Stimulated activated effector memory CD8-positive, alpha-beta T cell treated with anti-CD3 and anti-CD28 coated beads, Interleukin-12 subunit alpha, Interleukin-12 subunit beta, amount 100 ng/mL, for 72 hours (primary cell): ENCODE measurements at regions not wholly inside any gene's neighbourhood (a gene's known extent, or its start where the extent isn't known, plus 50 kb on each side); places are given as distances from the start of the nearest gene placed in this dataset.
"Not testable (repeated sequence)": the region's sequence is repeated elsewhere in the genome, so short reads cannot be mapped to it uniquely, and the experiment has no call there.

Source experiments
- ATAC-seq: fragments of 150-1000 bp; cut with Tn5 transposase; 2 replicates; pipeline ENCODE4 v1.10.0; 2021
- DNase-seq, 2 donors: peaks; one replicate each; pipeline ENCODE4 v3.0.0; 2021 to 2022; ENCODE audit warnings: low spot score in 2 of 2
- H3K27ac Mint-ChIP-seq: one replicate; pipeline ENCODE4 v1.8.0; 2022; ENCODE audit warnings: mild to moderate bottlenecking, mixed read lengths
- H3K36me3 Mint-ChIP-seq: one replicate; pipeline ENCODE4 v1.8.0; 2022; ENCODE audit warnings: mild to moderate bottlenecking, mixed read lengths
- H3K4me1 Mint-ChIP-seq: one replicate; pipeline ENCODE4 v1.8.0; 2022; ENCODE audit warnings: mixed read lengths
- H3K4me3 Mint-ChIP-seq: one replicate; pipeline ENCODE4 v1.8.0; 2022; ENCODE audit warnings: mild to moderate bottlenecking, mixed read lengths
- H3K9me3 Mint-ChIP-seq: one replicate; pipeline ENCODE4 v1.8.0; 2022; ENCODE audit warnings: mixed read lengths

DNA sequence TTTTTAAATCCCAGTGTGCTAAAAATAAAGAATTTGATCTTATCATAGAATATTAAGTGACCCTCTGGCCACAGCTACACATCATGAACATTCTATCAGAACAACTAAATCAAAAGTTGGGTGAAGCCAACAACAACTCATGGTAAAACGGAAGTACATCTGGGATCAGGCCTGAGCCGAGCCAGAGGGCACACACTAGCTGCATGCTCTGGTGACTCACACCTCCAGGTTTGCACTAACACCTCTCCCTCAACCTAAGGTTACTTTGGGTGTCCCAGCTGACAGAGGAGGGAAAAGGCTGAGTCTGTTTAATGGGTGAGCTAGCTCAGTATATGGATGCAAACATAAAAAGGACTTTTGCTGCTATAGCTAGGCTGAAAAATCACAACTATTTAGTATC is 281.6 kb downstream of the HGF start:
- ATAC-seq (no peak), DNase-seq (no peak)
- H3K36me3 Mint-ChIP-seq = no peaks in the 10 kb centered on the region
- no peaks in the 10 kb centered on the region for H3K4me1 Mint-ChIP-seq
- peaks cover 10% of the 10 kb centered on the region for H3K9me3 Mint-ChIP-seq
- H3K27ac Mint-ChIP-seq = no peak overlapping the region
- H3K4me3 Mint-ChIP-seq = no peak overlapping the region

DNA sequence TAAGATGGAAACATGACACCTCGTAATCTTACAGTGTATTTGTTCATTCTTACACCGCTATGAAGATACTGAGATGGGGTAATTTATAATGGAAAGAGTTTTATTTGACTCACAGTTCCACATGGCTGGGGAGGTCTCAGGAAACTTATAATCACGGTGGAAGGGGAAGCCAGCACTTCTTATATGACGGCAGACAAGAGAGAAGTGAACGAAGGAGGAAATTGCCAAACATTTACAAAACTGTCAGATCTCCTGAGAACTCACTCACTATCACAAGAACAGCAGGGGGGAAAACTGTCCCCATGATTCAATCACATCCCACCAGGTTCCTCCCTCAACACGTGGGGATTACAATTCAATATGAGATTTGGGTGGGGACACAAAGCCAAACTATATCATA is 282.3 kb downstream of the HGF start:
- Mint-ChIP-seq H3K4me1 (no peaks in the 10 kb centered on the region), H3K36me3 (no peaks in the 10 kb centered on the region), H3K27ac (no peak overlapping the region), H3K4me3 (no peak overlapping the region), H3K9me3 (peaks cover 10% of the 10 kb centered on the region)
- DNase-seq (no peak), ATAC-seq (no peak)

DNA sequence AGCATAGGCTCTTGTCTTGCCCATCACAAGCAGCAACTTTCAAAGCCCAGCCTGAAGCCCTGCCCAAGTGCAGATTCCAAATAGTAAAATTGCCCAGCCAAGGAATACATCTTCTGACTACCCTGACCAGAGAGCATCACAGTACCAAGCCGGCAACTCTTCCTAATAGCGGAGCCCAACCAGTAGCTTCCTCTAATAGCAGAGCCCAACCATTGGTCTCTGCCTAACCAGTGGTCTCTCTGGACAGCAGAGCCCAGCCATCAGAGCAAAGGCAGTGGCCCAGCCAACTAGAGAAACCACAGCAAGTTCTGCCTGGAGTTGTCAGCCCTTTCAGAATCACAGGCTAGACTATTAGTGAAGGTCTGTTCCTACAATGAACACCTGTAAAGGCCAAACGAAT is 285.6 kb downstream of the HGF start:
- peaks cover 3% of the 10 kb centered on the region for H3K9me3 Mint-ChIP-seq
- DNase-seq (no peak), ATAC-seq (no peak)
- H3K4me3 Mint-ChIP-seq = no peak overlapping the region
- no peaks in the 10 kb centered on the region for H3K4me1 Mint-ChIP-seq
- no peaks in the 10 kb centered on the region for H3K36me3 Mint-ChIP-seq
- H3K27ac Mint-ChIP-seq = no peak overlapping the region

DNA sequence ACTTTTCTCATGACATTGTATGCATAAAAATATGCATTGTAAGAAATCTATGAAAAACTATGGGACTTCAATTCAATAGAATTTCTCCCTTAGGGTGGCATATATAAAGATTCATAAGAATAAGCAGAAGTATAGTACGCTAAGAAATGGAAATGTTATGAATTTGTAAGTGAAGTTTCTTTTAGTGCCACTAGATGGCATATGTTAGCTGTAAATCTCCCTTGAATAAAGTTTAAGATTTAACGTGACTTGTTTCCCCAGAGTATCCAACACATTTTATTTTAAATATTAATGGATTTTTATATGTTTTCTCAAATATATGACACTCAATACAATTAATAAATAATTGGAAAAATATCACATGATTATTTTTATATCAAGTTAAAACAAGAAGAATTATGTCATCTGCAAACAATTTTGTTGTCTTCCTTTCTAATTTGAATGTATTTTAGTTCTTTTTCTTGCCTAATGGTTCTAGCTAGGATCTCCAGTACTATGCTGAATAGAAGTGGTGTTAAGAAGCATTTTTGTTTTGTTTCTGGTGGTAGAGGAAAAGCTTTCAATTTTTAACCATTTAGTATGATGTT is 287.2 kb downstream of the HGF start:
- no peaks in the 10 kb centered on the region for H3K4me1 Mint-ChIP-seq
- no peak for ATAC-seq
- no peak overlapping the region for H3K27ac Mint-ChIP-seq
- H3K36me3 Mint-ChIP-seq = no peaks in the 10 kb centered on the region
- no peak overlapping the region for H3K4me3 Mint-ChIP-seq
- no peak for DNase-seq
- peaks cover 3% of the 10 kb centered on the region for H3K9me3 Mint-ChIP-seq

DNA sequence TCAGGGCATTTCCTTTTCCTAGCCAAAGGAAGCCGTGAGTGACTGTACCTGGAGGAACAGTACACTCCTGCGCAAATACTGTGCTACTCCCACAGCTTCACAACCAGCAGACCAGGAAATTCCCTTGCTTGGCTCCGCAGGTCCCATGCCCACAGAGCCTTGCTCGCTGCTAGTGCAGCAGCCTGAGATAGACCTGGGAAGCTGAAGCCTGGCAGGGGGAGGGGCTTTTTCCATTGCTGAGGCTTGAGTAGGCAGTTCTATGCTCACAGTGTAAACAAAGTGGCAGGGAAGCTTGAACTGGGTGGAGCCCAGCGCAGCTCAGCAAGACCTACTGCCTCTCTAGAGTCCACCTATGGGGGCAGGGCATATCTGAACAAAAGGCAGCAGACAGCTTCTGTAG is 291.2 kb downstream of the HGF start:
- Mint-ChIP-seq H3K36me3 (no peaks in the 10 kb centered on the region), H3K4me1 (no peaks in the 10 kb centered on the region), H3K27ac (no peak overlapping the region), H3K9me3 (no peaks in the 10 kb centered on the region), H3K4me3 (no peak overlapping the region)
- ATAC-seq (no peak), DNase-seq (no peak)

DNA sequence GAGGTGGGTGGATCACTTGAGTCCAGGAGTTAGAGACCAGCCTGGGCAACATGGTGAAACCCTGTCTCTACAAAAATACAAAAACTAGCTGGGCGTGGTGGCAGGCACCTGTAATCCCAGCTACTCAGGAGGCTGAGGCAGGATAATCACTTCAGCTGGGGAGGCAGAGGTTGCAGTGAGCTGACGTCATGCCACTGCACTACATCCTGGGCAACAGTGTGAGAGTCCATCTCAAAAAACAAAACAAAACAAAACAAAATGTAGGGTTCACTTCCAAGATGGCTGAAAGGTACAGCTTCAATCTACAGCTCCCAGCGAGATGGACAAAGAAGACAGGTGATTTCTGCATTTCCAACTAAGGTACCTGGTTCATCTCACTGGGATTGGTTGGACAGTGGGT is 291.6 kb downstream of the HGF start:
- H3K4me1 Mint-ChIP-seq, ATAC-seq, H3K9me3 Mint-ChIP-seq, H3K36me3 Mint-ChIP-seq, DNase-seq, H3K4me3 Mint-ChIP-seq, H3K27ac Mint-ChIP-seq: not testable (repeated sequence)

DNA sequence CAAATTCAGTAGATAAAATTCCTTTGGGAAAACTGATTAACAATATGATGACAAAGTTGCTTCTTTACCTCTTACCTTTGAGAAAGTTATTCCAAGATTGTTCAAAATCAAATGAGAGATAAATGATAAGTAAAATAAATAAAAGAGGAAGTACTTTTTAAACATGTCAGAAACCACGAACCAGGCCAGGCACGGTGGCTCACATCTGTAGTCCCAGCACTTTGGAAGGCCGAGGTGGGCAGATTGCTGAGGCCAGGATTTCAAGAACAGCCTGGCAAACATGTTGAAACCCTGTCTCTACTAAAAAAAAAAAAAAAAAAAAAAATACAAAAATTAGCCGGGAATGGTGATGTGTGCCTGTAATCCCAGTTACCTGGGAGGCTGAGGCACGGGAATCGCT is 296.6 kb downstream of the HGF start:
- no peaks in the 10 kb centered on the region for H3K4me1 Mint-ChIP-seq
- ATAC-seq (no peak), DNase-seq (no peak)
- no peak overlapping the region for H3K27ac Mint-ChIP-seq
- no peak overlapping the region for H3K4me3 Mint-ChIP-seq
- no peaks in the 10 kb centered on the region for H3K36me3 Mint-ChIP-seq
- H3K9me3 Mint-ChIP-seq = peaks cover 6% of the 10 kb centered on the region

DNA sequence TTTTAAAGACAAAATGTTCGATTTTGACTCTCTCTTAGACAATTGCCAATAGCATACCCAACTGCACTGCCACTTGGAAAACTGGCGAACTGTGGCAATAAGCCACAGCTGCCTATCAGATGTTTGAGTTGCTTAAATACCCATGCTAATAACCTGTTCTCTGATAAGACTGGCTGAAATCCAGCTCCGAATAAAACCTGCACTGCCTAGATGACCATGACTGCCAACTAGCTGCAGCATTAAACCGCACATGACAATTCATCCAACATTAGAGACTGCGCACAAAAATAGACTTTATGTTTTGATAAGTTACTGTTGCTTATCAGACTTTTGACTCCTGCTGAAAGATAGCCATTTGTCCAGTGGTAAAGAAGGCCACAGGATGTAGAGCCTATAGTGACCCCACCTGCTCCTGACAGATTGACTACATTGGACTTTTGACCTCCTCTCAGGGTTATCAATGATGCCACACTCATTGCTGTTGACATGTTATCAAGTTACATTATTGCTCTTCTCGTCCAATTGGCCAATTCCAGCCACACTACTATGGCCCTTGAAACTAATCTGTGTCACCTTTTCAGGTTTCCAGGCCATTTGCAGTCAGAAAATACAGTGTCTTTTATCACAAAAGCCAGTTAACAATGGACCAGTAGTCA is 299.0 kb downstream of the HGF start:
- ATAC-seq (no peak), DNase-seq (no peak)
- H3K27ac Mint-ChIP-seq = no peak overlapping the region
- H3K36me3 Mint-ChIP-seq = no peaks in the 10 kb centered on the region
- no peak overlapping the region for H3K4me3 Mint-ChIP-seq
- H3K4me1 Mint-ChIP-seq = no peaks in the 10 kb centered on the region
- peaks cover 6% of the 10 kb centered on the region for H3K9me3 Mint-ChIP-seq

DNA sequence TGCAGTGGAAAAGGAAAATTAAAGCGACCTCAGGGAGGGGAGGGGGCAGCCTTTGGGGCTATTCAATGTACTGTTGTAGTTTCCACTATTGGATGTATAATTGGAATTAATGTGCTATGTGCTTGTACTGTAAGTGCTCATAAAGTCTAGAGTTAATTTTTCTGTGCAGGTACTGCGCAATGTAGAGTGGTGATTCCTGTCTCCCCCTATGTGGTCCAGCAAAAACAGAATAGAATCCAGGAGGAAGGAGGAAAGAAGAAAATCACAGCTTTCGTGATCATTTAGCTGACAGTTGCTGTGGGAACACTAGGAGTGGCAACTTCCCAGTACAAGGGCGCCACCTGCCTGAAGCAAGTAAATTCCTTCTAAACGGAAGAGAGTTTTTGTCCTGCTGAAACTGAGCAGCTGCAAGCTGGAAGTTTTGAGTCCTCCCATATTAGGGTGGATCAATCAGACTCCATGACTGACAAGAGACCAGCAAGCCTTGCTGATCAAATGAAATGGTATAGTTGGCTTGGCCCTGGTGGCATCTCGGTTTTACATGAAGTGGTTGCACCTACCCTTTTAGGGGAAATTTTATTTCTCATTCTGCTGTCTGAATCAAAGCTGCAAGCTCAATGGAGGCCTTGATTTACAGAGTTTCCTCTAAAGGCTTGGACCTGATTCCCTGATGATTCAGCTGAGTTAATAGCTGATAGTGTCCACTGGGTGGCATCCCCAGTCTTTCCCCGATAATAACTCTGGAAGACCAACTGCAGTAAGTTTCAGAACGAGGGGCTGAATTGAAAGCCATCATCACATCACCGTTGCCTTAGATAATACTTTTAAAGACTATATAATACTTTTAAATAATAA is 299.8 kb downstream of the HGF start:
- no peak overlapping the region for H3K4me3 Mint-ChIP-seq
- ATAC-seq = no peak
- H3K27ac Mint-ChIP-seq = no peak overlapping the region

DNA sequence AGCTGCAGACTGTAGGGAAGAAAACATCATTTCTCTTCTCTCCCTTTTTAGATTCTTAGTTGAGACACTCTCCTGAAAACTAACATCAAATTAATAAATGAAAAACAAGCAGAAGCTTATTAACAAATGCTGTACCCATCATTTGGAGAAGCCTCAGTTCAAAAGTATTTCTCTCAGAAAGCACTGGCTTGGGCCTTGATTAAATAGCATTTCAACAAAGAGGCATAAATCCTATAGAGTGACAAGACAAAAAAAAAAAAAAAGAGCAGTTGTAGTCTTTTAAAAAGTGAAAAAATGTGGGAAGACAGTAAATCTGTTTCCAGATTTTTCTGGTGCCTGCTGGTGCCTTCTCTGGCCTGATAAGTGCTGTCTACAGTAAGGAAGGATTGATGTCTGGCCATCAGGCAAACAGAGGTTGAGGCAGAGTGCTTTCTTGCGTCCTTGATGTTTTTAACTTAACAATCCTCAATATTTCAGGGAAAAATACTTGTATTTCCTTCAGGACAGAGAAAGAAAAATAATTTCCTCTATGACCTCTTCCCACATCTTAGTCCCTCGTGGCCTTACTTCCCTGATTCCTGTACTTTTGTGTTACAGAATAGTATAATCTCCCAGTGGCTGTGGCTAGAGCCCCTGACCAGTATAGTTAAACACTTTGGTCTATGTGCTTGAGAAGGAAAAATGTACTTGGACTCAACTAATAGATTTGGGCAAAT is 300.5 kb downstream of the HGF start:
- Mint-ChIP-seq H3K27ac (no peak overlapping the region), H3K4me1 (no peaks in the 10 kb centered on the region), H3K9me3 (peaks cover 10% of the 10 kb centered on the region), H3K4me3 (no peak overlapping the region), H3K36me3 (no peaks in the 10 kb centered on the region)
- DNase-seq = no peak
- ATAC-seq = no peak

More for the DNA sequence above, 299.8 kb downstream of the HGF start:
- Mint-ChIP-seq H3K36me3 (no peaks in the 10 kb centered on the region), H3K4me1 (no peaks in the 10 kb centered on the region), H3K9me3 (peaks cover 6% of the 10 kb centered on the region)
- DNase-seq = no peak

DNA sequence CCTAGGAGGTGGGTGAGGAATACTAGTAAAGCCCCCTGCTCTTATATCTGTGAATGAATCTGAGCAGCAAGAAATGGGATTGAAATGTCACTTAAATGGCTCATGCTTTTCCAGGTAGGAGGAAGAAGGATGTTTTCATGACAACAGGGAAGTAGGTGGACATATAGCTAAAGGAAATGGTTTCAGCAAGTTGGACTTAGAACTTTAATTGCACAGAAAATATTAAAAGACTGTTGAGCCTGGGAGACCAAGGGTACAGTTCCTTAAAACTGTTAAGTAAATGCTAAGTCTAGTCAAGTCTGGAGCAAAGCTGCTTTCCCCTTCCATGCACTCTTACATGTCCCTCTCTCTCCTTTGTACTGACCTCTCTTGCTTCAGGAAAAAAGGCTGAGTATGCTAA is 301.3 kb downstream of the HGF start:
- DNase-seq (no peak), ATAC-seq (no peak)
- H3K36me3 Mint-ChIP-seq = no peaks in the 10 kb centered on the region
- no peaks in the 10 kb centered on the region for H3K4me1 Mint-ChIP-seq
- no peak overlapping the region for H3K4me3 Mint-ChIP-seq
- no peak overlapping the region for H3K27ac Mint-ChIP-seq
- H3K9me3 Mint-ChIP-seq = peaks cover 13% of the 10 kb centered on the region

DNA sequence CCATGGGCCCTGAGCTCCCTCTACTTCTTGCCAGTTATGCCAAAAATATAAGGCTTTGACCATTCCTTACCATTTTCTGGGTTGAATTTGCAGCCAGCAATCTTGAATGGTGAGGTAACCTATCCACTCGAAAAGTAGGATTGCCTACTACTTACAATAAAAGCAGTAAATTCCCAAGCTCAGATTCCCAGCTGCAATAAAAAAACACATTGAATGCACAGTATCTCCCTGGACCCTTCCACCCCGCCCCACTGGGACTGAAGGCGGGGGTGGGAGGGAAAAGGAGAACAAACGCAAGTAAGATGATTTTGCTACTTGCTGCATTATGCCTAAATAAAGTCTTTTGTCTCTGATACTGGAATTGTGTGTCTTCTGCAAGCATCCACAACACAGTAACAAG is 301.9 kb downstream of the HGF start:
- no peaks in the 10 kb centered on the region for H3K4me1 Mint-ChIP-seq
- H3K9me3 Mint-ChIP-seq = peaks cover 16% of the 10 kb centered on the region
- no peak for DNase-seq
- no peaks in the 10 kb centered on the region for H3K36me3 Mint-ChIP-seq
- no peak overlapping the region for H3K4me3 Mint-ChIP-seq
- no peak for ATAC-seq
- no peak overlapping the region for H3K27ac Mint-ChIP-seq

DNA sequence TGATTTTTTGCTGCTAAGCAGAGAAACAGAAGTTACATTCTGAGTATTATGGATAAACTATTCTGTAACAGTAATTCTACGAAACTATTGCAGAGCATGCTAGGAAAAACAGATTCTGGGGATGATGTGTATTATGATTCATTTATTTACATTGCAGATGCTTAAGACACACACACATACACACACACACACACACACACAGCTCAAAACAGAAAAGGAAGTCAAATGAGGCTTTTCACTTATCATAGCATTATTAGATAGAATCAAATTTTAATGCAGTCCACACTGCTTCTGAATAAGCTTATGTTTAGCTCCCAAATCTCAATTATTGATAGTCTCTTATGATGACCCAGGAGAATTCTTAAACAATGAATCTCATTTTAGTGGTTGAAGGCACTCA is 307.2 kb downstream of the HGF start:
- no peak overlapping the region for H3K27ac Mint-ChIP-seq
- H3K36me3 Mint-ChIP-seq = no peaks in the 10 kb centered on the region
- H3K4me3 Mint-ChIP-seq = no peak overlapping the region
- peaks cover 15% of the 10 kb centered on the region for H3K9me3 Mint-ChIP-seq
- ATAC-seq (no peak), DNase-seq (no peak)
- H3K4me1 Mint-ChIP-seq = no peaks in the 10 kb centered on the region

DNA sequence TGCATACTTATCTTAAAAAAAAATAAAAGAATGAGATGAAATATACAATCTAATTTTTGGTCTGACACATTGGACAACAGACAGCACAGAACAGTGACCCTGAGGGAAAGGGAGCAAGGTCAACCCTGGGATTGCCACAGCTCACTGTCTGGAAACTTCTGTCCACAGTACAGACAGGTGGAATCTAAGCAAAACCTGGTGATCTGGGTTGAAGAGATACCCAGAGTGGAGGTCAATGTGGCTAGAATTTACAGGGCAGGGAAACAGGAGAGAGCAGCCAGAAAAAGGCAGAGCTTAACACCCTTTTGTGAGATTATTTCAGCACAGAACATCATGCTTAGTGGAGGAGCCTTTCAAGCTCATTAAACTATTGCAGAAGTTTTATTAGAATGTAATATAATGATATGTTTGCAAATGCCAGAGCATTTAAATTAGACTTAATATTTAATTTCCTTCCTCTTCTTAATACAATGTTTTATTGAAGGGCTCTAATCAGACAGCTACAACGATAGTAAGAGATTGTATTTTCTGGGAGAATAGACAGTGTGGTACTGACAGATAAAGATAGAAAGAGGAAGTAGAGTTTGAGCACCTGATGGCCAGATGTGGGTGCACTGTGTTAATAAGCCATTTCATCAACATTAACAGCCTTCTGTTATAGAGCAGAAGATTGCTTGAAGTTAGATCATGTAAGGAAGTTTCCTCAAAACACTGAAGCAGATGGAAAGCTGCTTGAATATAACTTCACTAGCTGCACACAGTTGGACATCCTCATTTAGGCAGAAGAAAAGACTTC is 309.4 kb downstream of the HGF start:
- DNase-seq (no peak), ATAC-seq (no peak)
- H3K36me3 Mint-ChIP-seq = no peaks in the 10 kb centered on the region
- no peak overlapping the region for H3K4me3 Mint-ChIP-seq
- no peak overlapping the region for H3K27ac Mint-ChIP-seq
- peaks cover 21% of the 10 kb centered on the region for H3K9me3 Mint-ChIP-seq
- no peaks in the 10 kb centered on the region for H3K4me1 Mint-ChIP-seq

DNA sequence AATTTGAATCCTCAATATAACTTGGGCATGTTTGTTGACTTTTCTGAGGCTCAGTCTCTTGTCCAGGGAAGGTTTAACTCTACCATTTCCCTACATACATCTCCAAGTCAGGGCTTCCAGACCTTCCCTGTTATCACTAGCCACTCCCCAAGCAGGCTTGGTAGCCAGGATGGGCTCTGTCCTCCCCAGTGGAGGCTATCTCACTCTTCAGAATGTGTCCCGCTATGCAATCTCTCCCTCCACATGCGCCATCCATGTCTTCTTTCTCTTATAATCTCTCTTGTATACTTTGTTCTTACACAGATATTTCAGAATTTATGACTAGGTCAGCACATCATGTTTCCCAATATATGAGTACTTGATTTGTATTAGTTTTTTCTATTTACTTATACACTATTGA is 310.4 kb downstream of the HGF start:
- no peak for DNase-seq
- ATAC-seq = no peak
- Mint-ChIP-seq H3K36me3 (no peaks in the 10 kb centered on the region), H3K9me3 (peaks cover 18% of the 10 kb centered on the region), H3K27ac (no peak overlapping the region), H3K4me1 (no peaks in the 10 kb centered on the region), H3K4me3 (no peak overlapping the region)
